HFFc6 (cell line): ENCODE measurements at regions not wholly inside any gene's neighbourhood (a gene's known extent, or its start where the extent isn't known, plus 50 kb on each side); places are given as distances from the start of the nearest gene placed in this dataset.

Source experiments
- DNase-seq: peaks from one replicate; pipeline ENCODE4 v3.0.0-alpha.2; 2018
- H3K27ac Mint-ChIP-seq: 2 replicates; pipeline ENCODE4 v1.8.0; 2020; ENCODE audit warnings: mild to moderate bottlenecking, mixed read lengths
- H3K27me3 Mint-ChIP-seq: 2 replicates; pipeline ENCODE4 v1.8.0; 2021; ENCODE audit warnings: mild to moderate bottlenecking, moderate library complexity, mixed read lengths; ENCODE audit not compliant: insufficient read depth
- H3K36me3 Mint-ChIP-seq: 2 replicates; pipeline ENCODE4 v1.8.0; 2021; ENCODE audit warnings: low read depth, mixed read lengths
- H3K4me1 Mint-ChIP-seq: 2 replicates; pipeline ENCODE4 v1.8.0; 2020; ENCODE audit warnings: low read depth, mixed read lengths
- H3K4me3 Mint-ChIP-seq: 2 replicates; pipeline ENCODE4 v1.8.0; 2020; ENCODE audit warnings: mild to moderate bottlenecking, moderate library complexity, mixed read lengths
- H3K9me3 Mint-ChIP-seq: 2 replicates; pipeline ENCODE4 v1.8.0; 2020; ENCODE audit warnings: mild to moderate bottlenecking, mixed read lengths
- TF ChIP-seq, protein P1 (sequence below): fragments of 200-600 bp; sonication (generic); IDR thresholded peaks from 2 replicates; pipeline ENCODE4 v1.5.0; 2021; ENCODE audit warnings: antibody characterized with exemption, mild to moderate bottlenecking

DNA sequence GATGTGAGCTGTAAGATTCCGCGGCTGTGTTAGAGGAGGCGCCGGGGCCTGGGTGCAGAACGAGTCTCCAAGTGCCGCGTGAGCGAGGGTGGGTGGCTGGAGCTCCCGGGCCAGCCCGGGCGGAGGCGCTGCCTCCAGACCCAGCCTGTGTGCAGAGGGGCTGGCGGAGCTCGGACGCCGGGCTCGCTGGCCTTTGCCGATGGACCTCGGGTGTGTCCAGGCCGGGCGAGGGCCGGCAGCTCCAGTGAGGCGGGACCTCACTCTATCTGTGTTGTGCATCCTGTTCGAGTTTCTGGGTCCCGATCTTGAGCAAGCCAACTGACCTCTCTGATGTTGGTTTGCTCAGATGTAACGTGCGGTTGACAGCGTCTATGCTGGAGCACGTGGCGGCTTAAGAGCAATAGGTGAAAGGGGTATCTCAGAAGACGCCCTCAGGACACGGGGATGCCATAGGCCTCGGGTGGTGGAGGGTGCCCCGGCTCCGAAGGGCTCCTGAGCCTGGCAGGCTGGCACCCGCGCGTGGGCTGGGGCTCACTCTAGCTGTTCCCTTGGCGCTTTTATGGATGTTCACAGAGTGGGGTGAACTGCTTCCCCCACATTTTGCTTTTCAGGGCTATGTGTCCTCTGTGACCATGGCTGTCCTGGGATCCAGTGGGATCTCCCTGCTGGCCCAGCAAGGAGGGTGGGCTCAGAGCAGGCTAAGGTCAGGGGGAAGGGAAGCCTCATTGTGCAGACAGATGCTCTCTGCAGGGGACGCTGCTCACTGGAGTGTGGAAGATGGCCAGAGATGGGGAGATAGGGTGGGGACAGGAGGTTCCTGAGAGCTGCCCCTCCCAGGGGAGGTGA lies 69.8 kb downstream of the MRPL36 start:
- TF ChIP-seq, protein P1, sequence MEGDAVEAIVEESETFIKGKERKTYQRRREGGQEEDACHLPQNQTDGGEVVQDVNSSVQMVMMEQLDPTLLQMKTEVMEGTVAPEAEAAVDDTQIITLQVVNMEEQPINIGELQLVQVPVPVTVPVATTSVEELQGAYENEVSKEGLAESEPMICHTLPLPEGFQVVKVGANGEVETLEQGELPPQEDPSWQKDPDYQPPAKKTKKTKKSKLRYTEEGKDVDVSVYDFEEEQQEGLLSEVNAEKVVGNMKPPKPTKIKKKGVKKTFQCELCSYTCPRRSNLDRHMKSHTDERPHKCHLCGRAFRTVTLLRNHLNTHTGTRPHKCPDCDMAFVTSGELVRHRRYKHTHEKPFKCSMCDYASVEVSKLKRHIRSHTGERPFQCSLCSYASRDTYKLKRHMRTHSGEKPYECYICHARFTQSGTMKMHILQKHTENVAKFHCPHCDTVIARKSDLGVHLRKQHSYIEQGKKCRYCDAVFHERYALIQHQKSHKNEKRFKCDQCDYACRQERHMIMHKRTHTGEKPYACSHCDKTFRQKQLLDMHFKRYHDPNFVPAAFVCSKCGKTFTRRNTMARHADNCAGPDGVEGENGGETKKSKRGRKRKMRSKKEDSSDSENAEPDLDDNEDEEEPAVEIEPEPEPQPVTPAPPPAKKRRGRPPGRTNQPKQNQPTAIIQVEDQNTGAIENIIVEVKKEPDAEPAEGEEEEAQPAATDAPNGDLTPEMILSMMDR, result no peak
- no peaks in the 10 kb centered on the region for H3K9me3 Mint-ChIP-seq
- DNase-seq, result no peak
- H3K27ac Mint-ChIP-seq, result no peak overlapping the region
- no peaks in the 10 kb centered on the region for H3K36me3 Mint-ChIP-seq
- H3K4me1 Mint-ChIP-seq, result no peaks in the 10 kb centered on the region
- peaks cover 24% of the 10 kb centered on the region for H3K27me3 Mint-ChIP-seq
- H3K4me3 Mint-ChIP-seq, result no peak overlapping the region

DNA sequence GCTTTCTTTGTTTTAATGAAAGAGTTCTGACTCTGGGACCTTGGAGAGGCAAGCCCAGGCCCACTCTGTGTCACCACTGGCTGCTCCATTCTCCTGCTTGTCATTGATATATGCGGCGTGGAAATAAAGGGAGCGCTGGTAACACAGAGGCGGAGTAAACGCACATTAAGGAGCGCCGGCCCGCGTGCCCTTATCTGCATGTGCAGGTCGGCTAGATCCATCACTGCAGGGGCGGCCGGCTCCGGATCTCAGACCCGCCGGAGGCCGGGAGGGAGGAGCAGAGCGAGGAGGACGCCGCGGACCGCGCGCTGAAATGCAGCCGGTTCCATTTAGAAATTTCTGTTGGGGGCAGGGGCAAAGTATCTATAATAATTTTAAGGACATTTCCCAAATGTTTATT lies 70.8 kb downstream of the MRPL36 start:
- no peaks in the 10 kb centered on the region for H3K9me3 Mint-ChIP-seq
- no peak overlapping the region for H3K4me3 Mint-ChIP-seq
- no peaks in the 10 kb centered on the region for H3K36me3 Mint-ChIP-seq
- no peaks in the 10 kb centered on the region for H3K4me1 Mint-ChIP-seq
- TF ChIP-seq, protein P1, result no peak
- no peak overlapping the region for H3K27ac Mint-ChIP-seq
- DNase-seq, result no peak
- peaks cover 20% of the 10 kb centered on the region for H3K27me3 Mint-ChIP-seq

DNA sequence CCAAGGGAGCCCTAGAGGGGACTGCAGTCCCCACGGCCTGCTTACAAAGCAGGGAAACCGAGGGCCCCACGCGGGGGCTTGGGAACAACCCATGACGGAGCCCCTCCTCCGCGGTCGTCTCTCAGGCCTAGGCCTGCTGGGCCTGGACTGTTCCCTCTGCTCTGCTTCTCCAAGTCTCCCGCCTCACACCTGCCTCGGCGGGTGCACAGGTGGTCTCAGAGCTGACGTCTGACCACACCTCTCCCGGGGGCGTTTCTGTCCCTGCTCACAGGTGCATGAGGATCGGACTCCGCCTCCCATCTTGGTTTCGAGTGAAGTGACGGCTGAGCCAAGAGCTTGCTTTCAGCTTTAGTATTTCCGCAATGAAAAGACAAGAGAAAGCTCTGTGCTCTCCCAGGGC lies 72.1 kb downstream of the MRPL36 start:
- TF ChIP-seq, protein P1, result no peak
- no peaks in the 10 kb centered on the region for H3K4me1 Mint-ChIP-seq
- no peaks in the 10 kb centered on the region for H3K36me3 Mint-ChIP-seq
- H3K4me3 Mint-ChIP-seq, result no peak overlapping the region
- DNase-seq, result no peak
- peaks cover 24% of the 10 kb centered on the region for H3K27me3 Mint-ChIP-seq
- no peaks in the 10 kb centered on the region for H3K9me3 Mint-ChIP-seq
- no peak overlapping the region for H3K27ac Mint-ChIP-seq

DNA sequence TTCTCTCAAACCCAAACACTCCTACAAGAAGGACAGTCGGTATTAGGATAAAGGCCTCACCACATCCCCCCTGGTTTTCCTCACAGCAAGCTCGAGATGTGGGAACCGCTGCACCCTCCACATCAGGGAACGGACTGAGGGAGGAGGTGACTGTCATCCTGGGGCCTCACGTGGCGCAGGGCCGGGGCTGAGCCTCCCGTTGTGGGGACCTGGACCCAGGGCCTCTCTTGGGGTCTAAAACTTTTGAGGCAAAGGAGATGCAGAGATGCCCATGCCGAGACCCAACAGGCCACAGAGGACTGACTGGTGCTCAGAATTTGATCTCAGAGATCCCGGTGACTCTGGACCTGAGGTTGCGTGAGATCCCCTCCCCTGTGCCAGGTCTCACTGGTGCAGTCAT lies 72.7 kb downstream of the MRPL36 start:
- Mint-ChIP-seq H3K4me3 (no peak overlapping the region), H3K27ac (no peak overlapping the region), H3K4me1 (no peaks in the 10 kb centered on the region), H3K36me3 (no peaks in the 10 kb centered on the region), H3K27me3 (peaks cover 22% of the 10 kb centered on the region), H3K9me3 (no peaks in the 10 kb centered on the region)
- no peak for DNase-seq
- TF ChIP-seq, protein P1, result no peak

DNA sequence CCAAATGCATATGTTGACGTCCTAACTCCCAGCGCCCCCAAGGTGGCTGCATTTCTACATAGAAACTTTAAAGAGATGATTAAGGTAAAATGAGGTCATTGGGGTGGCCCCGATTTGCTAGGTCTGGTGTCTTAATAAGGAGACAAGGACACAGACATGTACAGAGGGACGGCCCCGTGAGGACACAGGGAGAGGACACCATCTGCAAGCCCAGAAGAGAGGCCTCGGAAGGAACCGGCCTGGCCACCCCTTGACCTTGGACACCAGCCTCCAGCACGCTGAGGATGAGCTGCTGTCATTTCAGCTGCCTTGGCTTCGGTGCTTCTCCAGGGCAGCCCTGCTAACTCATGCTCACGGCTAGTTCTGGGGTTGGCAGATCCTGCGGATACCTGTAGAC lies 73.2 kb downstream of the MRPL36 start:
- Mint-ChIP-seq H3K4me1 (no peaks in the 10 kb centered on the region), H3K4me3 (no peak overlapping the region), H3K27ac (no peak overlapping the region), H3K9me3 (no peaks in the 10 kb centered on the region), H3K36me3 (no peaks in the 10 kb centered on the region), H3K27me3 (peaks cover 22% of the 10 kb centered on the region)
- no peak for DNase-seq
- TF ChIP-seq, protein P1, result no peak
